ENCODE measurements at regions not wholly inside any gene's neighbourhood (a gene's known extent, or its start where the extent isn't known, plus 50 kb on each side); places are given as distances from the start of the nearest gene placed in this dataset.

DNA sequence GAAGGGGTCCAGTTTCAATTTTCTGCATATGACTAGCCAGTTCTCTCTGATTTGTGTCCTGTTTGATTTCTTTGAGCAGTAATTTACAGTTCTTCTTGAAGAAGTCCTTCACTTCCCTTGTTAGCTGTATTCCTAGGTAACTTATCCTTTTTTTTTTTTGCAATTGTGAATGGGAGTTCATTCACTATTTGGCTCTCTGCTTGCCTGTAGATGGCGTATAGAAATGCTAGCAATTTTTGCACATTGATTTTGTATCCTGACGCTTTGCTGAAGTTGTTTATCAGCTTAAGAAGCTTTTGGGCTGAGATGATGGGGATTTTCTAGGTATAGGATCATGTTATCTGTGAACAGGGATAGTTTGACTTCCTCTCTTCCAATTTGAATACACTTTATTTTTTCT, 77.6 kb upstream of the NID2 start:
- TF ChIP-seq, protein P1, sequence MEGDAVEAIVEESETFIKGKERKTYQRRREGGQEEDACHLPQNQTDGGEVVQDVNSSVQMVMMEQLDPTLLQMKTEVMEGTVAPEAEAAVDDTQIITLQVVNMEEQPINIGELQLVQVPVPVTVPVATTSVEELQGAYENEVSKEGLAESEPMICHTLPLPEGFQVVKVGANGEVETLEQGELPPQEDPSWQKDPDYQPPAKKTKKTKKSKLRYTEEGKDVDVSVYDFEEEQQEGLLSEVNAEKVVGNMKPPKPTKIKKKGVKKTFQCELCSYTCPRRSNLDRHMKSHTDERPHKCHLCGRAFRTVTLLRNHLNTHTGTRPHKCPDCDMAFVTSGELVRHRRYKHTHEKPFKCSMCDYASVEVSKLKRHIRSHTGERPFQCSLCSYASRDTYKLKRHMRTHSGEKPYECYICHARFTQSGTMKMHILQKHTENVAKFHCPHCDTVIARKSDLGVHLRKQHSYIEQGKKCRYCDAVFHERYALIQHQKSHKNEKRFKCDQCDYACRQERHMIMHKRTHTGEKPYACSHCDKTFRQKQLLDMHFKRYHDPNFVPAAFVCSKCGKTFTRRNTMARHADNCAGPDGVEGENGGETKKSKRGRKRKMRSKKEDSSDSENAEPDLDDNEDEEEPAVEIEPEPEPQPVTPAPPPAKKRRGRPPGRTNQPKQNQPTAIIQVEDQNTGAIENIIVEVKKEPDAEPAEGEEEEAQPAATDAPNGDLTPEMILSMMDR (IDR thresholded peaks at IDR 0.05; ENCODE audit: low read depth, low read length), result no peak
- TF ChIP-seq POLR2A (IDR thresholded peaks at IDR 0.05; ENCODE audit: extremely low read depth, insufficient read length), result no peak
- TF ChIP-seq, protein P2, sequence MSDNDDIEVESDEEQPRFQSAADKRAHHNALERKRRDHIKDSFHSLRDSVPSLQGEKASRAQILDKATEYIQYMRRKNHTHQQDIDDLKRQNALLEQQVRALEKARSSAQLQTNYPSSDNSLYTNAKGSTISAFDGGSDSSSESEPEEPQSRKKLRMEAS (IDR thresholded peaks at IDR 0.05; ENCODE audit: low read depth, low read length), result no peak

Measured in NB4 (cell line).